ENCODE measurements at regions not wholly inside any gene's neighbourhood (a gene's known extent, or its start where the extent isn't known, plus 50 kb on each side); places are given as distances from the start of the nearest gene placed in this dataset.
"Not testable (repeated sequence)": the region's sequence is repeated elsewhere in the genome, so short reads cannot be mapped to it uniquely, and the experiment has no call there.

DNA sequence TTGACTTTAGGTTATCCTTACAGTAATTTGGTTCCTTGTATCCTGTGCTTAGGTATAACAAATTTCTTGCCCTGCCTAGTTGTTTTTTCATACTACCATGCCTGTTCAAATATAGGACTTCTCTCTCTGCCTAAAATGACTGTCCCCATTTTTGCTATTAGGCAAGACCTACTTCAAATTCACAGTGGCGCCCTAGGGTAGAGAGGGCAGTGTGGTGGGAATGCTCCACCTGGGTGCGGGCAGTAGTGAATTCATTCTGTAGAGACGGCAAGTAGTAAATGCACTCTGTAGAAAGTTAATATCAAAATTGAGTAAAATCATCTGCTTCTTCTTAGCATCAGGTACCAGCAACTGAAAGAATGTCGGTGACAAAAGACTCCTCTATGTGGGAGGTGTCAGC is 120.4 kb upstream of the RHOBTB1 start:
- no peak for DNase-seq (ENCODE audit: low read depth, low spot score)
- H3K27ac ChIP-seq: no peak overlapping the region

GRCh38 chr10:61063901-61064300 is 119.9 kb upstream of the RHOBTB1 start:
- peak; percentile 12 for DNase-seq (ENCODE audit: low read depth, low spot score)

GRCh38 chr10:61063034-61063433 is 119.0 kb upstream of the RHOBTB1 start:
- no peak overlapping the region for H3K27ac ChIP-seq
- no peak for DNase-seq (ENCODE audit: low read depth, low spot score)

More at GRCh38 chr10:61063901-61064300, 119.9 kb upstream of the RHOBTB1 start:
- no peak overlapping the region for H3K27ac ChIP-seq

DNA sequence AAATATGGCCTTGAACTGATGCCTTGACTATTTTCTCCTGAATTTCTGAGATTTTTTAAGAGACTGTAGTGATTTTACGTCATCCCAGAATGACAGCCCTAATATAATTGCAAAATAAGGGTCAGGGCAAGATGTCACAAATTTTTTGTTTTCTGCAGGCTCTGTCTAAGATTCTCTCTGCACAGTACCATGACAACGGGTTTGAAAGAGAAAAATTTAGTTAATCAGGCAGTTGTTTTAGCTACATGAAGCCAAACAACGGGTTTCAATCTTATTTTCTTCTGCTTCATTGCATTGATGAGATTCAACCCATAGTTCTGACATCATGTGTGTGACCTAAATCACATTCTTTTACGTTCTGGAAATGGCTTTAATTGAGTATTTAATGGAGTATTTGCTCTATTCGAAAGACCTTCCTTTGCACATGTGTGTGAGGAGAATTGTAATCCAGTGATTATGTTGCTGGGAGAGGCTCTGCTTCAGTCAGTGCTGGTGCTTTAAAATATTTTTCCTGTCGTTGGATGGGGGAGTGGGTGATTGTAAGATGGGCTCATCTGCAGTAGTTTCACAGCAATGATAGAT is 118.0 kb upstream of the RHOBTB1 start:
- H3K27ac ChIP-seq: no peak overlapping the region
- no peak for DNase-seq (ENCODE audit: low read depth, low spot score)

DNA sequence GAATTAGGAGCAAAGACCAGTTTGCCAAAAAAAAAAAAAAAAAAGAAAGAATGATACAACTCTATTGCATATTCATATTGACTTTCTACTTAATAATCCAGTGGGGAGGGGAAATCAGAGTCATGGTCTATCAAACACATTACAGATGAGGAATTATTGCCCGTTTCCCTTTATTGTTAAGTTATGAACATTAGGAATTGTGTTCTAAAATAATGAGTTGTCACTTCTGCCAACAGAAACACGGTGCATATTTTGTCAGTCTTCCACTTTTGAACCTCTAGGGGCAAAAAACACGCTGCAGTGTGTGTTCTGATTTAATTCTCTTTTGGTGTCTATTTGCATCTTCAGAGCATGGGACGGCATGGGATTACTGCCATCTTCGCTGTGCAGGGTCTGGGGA is 115.7 kb upstream of the RHOBTB1 start:
- no peak overlapping the region for H3K27ac ChIP-seq
- no peak for DNase-seq (ENCODE audit: low read depth, low spot score)

- no peak overlapping the region for H3K27ac ChIP-seq
- DNase-seq (ENCODE audit: low read depth, low spot score): no peak
Observed at GRCh38 chr10:61052469-61053205, 108.7 kb upstream of the RHOBTB1 start.

DNA sequence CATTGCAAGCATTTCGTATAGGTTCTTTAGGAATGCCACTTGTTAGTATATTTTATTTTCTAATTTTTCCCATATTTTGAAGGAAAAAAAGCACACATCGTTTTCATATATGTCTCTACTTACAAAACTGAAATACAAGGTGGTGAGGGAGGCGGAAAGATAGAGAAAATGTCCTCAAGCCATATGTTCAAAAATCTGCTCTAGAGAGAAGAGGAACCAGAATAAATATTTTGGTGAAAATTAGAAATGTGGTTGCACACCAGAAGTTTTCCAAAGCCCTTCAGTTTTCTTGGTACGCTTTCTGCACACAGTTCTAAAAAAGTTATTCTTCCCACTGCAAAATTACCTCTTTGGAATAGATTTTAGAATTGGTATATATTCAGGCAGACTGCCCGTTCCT is 107.4 kb upstream of the RHOBTB1 start:
- H3K27ac ChIP-seq: no peak overlapping the region
- DNase-seq (ENCODE audit: low read depth, low spot score): no peak

DNA sequence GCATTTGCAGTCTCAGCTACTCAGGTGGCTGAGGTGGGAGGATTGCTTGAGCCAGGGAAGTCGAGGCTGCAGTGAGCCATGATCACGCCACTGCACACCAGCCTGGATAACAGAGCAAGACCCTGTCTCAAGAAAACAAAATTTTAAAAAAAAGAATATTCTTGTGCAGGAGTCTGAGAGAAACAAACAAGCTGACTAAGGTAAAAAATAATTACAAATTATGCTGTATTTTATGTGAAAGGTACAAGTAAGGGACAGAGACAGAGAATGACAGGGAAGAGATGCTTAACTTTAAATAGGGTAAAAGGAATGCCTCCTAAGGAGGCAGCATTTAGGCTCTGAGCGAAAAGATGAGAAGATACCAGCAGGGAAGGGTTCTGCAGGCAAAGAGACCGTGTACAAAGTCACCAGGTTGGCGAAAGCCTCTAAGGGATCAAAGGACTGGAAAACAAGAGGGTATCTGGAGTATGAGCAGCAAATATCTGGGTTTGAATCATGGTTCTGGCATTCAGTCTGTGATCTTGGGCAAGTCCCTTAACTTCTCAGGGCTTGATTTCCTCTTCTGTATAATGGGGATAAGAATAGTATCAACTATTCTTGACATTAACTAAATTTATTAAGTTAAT is 106.2 kb upstream of the RHOBTB1 start:
- DNase-seq (ENCODE audit: low read depth, low spot score): no peak
- H3K27ac ChIP-seq: no peak overlapping the region

DNA sequence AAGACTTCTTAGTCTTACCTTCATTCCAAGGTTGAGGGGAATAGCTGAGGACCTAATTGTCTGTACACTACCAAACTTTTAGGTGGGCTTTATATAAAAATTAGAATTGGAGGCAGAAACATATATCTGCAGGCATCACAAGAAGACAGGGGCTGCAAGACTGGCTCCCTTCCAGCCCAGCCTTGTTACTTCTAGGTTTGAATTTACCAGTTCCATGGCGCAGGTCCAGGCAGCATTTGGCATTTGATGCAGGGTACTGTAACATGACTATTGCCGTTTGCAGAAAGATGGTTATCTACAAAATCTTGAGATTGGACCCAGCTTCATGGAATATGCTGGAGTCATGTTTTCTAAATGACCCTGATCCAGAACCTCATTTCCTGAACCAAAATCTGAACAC is 105.4 kb upstream of the RHOBTB1 start:
- no peak overlapping the region for H3K27ac ChIP-seq
- DNase-seq (ENCODE audit: low read depth, low spot score): no peak

DNA sequence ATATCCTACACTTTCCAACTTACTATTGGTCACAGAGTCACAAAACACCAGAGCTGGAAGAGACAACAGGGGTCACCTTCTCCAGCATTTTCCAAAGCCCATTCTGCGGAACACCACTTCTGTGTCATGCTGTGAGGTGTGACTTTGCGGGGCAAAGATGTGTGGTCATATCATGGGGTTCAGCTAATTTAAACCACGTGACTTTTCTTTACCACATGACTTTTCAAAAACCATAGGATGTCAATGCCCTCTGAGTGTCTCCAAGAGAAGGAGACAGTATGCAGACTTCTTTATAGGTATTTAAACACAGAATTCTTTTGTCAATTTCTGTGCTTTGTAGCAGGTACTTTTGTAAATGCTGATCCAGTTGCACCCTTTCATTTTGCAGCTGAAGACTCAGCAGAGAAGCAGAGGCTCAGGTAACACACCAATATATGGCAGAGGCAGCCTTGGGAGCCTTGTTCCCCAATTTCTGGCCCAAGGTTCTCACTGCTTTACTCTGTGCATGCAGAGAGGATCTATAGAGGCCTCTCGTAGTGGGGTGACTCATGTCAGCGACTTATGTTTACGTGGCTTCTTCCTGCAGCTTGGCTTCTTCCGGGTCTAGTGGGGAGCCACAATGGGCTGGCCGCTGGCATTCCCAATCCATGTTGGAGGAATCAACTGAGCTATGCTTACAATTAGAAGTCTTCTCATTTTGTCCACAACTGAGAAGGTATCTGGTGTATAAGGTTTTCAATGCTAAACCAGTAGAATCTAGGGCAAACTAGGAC is 104.0 kb upstream of the RHOBTB1 start:
- H3K27ac ChIP-seq: no peak overlapping the region
- no peak for DNase-seq (ENCODE audit: low read depth, low spot score)

GRCh38 chr10:61047081-61047480 is 103.1 kb upstream of the RHOBTB1 start:
- DNase-seq (ENCODE audit: low read depth, low spot score): no peak
- no peak overlapping the region for H3K27ac ChIP-seq

- DNase-seq (ENCODE audit: low read depth, low spot score); H3K27ac ChIP-seq: not testable (repeated sequence)
Observed at GRCh38 chr10:61045480-61045879, 101.5 kb upstream of the RHOBTB1 start.

GRCh38 chr10:61042533-61042932 is 98.5 kb upstream of the RHOBTB1 start:
- DNase-seq (ENCODE audit: low read depth, low spot score): no peak
- no peak overlapping the region for H3K27ac ChIP-seq

GRCh38 chr10:61040399-61041016 is 96.5 kb upstream of the RHOBTB1 start:
- DNase-seq (ENCODE audit: low read depth, low spot score): no peak
- H3K27ac ChIP-seq: no peak overlapping the region

GRCh38 chr10:61039868-61040267 is 95.9 kb upstream of the RHOBTB1 start:
- no peak overlapping the region for H3K27ac ChIP-seq
- DNase-seq (ENCODE audit: low read depth, low spot score): no peak

DNA sequence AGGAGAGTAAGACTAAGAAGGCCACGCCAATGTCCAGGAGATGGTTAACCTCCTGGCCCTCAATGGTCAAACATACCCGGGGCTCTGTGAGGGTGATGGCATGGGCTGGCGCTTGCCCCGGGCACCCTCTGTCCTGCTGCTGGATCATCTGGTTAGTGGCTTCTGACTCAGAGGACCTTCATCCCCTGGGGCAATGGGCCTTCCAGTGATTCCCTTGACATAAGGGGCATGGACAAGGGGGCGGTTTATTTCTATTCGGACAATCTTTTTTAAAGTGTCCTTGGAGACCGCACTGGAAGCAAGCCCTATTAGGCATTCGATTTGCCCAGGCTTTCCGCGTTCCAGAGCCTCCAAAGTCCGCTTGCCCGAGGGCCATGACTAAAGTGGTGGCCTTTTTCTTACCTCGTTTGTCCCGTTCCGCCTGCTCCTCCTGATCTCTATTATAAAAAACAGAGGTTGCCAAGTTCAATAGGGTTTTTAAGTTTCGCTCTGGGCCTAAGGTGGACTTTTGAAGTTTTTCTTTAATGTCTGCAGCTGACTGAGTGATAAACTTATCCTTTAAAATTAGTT is 93.4 kb upstream of the RHOBTB1 start:
- H3K27ac ChIP-seq; DNase-seq (ENCODE audit: low read depth, low spot score): not testable (repeated sequence)

GRCh38 chr10:61036148-61036547 is 92.2 kb upstream of the RHOBTB1 start:
- not testable (repeated sequence) for H3K27ac ChIP-seq; DNase-seq (ENCODE audit: low read depth, low spot score)

- no peak overlapping the region for H3K27ac ChIP-seq
- DNase-seq (ENCODE audit: low read depth, low spot score): no peak
Observed at GRCh38 chr10:61031341-61031740, 87.4 kb upstream of the RHOBTB1 start.

GRCh38 chr10:61029411-61029810 is 85.4 kb upstream of the RHOBTB1 start:
- DNase-seq (ENCODE audit: low read depth, low spot score): peak; percentile 69
- peak overlapping the region; percentile 27 for H3K27ac ChIP-seq

GRCh38 chr10:61028861-61029361 is 84.9 kb upstream of the RHOBTB1 start:
- peak; percentile 59 for DNase-seq (ENCODE audit: low read depth, low spot score)
- peak overlapping the region; percentile 27 for H3K27ac ChIP-seq

Measured in epithelial cell of prostate (primary cell).